Panc1 (cell line): ENCODE measurements at regions not wholly inside any gene's neighbourhood (a gene's known extent, or its start where the extent isn't known, plus 50 kb on each side); places are given as distances from the start of the nearest gene placed in this dataset.

Experiments
- ATAC-seq: fragments of 200-7000 bp; cut with Tn5 transposase; 2 replicates; pipeline ENCODE4 v1.9.1; 2020; ENCODE audit warnings: mild to moderate bottlenecking, moderate library complexity
- BruUV-seq: library from RNA; stranded (reverse); fragments of 400-500 nt; replicated peaks from 2 replicates; lab custom pipeline; 2021; lab: Mats Ljungman, UMichigan
- CTCF ChIA-PET: fragments of 300-600 bp; sonication (Branson Sonifier 250); formaldehyde crosslinking; loops from one replicate; lab custom pipeline; 2022; ENCODE audit warnings: antibody characterized with exemption; lab: Charles Lee
- POLR2A ChIA-PET: fragments of 300-600 bp; sonication (Branson Sonifier 250); formaldehyde crosslinking; loops from one replicate; lab custom pipeline; 2022; ENCODE audit warnings: antibody characterized with exemption; lab: Charles Lee
- DNase-seq: peaks from one replicate; pipeline ENCODE4 v3.0.0-alpha.2; 2010; ENCODE audit warnings: low read depth, low spot score
- H3K27ac ChIP-seq: 2 replicates; pipeline ENCODE4 v1.5.1; 2011; ENCODE audit warnings: mild to moderate bottlenecking, low read length, inconsistent platforms
- H3K27me3 ChIP-seq: fragments of 200-500 bp; sonication (Bioruptor generic); 2 replicates; pipeline ENCODE4 v1.6.0; 2014; ENCODE audit warnings: low read length, inconsistent platforms; ENCODE audit not compliant: control insufficient read depth, insufficient read depth
- H3K36me3 ChIP-seq: fragments of 200-500 bp; sonication (Bioruptor generic); 2 replicates; pipeline ENCODE4 v1.5.1; 2014; ENCODE audit warnings: inconsistent platforms, mild to moderate bottlenecking, low read length, moderate library complexity; ENCODE audit not compliant: control insufficient read depth, insufficient read depth
- H3K4me1 ChIP-seq: 2 replicates; pipeline ENCODE4 v1.5.1; 2011; ENCODE audit warnings: inconsistent platforms, mild to moderate bottlenecking, low read length, moderate library complexity; ENCODE audit not compliant: control insufficient read depth, insufficient read depth
- H3K4me3 ChIP-seq, 2 experiments: 2 replicates each; pipeline ENCODE4 v1.5.1; 2011 to 2012; ENCODE audit warnings: low read depth in 2 of 2, low read length in 2 of 2, mild to moderate bottlenecking in 2 of 2, inconsistent platforms in 1 of 2, moderate library complexity in 1 of 2
- H3K9me3 ChIP-seq: fragments of 200-500 bp; sonication (Bioruptor generic); 2 replicates; pipeline ENCODE4 v1.5.1; 2014; ENCODE audit warnings: low read depth, mild to moderate bottlenecking, inconsistent platforms, low read length, moderate library complexity; ENCODE audit not compliant: control insufficient read depth, insufficient read depth
- CTCF ChIP-seq: fragments of 450-650 bp; IDR thresholded peaks from 2 replicates; pipeline ENCODE4 v1.5.1; 2017; ENCODE audit warnings: mild to moderate bottlenecking
- POLR2AphosphoS5 ChIP-seq: IDR thresholded peaks from 2 replicates; pipeline ENCODE4 v1.6.1; 2012; ENCODE audit warnings: mild to moderate bottlenecking, low read depth, low read length, moderate library complexity
- REST ChIP-seq, 2 experiments: IDR thresholded peaks; 2 replicates each; pipeline ENCODE4 v1.6.1; 2011 to 2012; ENCODE audit warnings: low read depth in 2 of 2, control low read depth in 1 of 2, low read length in 1 of 2, mild to moderate bottlenecking in 1 of 2, moderate library complexity in 1 of 2; ENCODE audit not compliant: insufficient read depth in 1 of 2
- SIN3A ChIP-seq: IDR thresholded peaks from 2 replicates; pipeline ENCODE4 v1.6.1; 2012; ENCODE audit warnings: low read depth, mild to moderate bottlenecking, low read length, moderate library complexity, borderline replicate concordance; ENCODE audit not compliant: insufficient read depth
- TCF7L2 ChIP-seq: IDR thresholded peaks from 2 replicates; pipeline ENCODE4 v1.6.1; 2011; ENCODE audit warnings: mild to moderate bottlenecking, low read depth, low read length, inconsistent platforms
- in situ Hi-C: cut with HindIII; loops from 2 replicates; pipeline ENCODE4 v1.10.0; 2016; ENCODE audit warnings: low sequenced_read_pairs, low pct_unique_long_range_greater_than_20kb
- intact Hi-C: fragments of 100-400 bp; cut with micrococcal nuclease; formaldehyde crosslinking; loops from one replicate; pipeline ENCODE4 v1.10.0; 2022; ENCODE audit not compliant: unreplicated experiment

GRCh38 chr2:138239902-138240491, 261.6 kb upstream of the SPOPL start:
- POLR2A ChIA-PET: no interaction called here
- DNase-seq: no peak

GRCh38 chr2:138243372-138243771, 258.2 kb upstream of the SPOPL start:
- intact Hi-C loops: no loop called here
- ATAC-seq (no peak), DNase-seq (no peak)
- in situ Hi-C loops: no loop called here
- CTCF ChIA-PET: no interaction called here
- no peak overlapping the region for H3K27ac ChIP-seq
- no peak for TF ChIP-seq POLR2AphosphoS5
- TF ChIP-seq CTCF: no peak
- no peak for TF ChIP-seq TCF7L2
- no peak for TF ChIP-seq SIN3A
- TF ChIP-seq REST (IDR thresholded peaks at IDR 0.05; ENCODE audit: insufficient read depth in 1 of 2, low read depth in 2 of 2, low read length in 1 of 2): no peak
- POLR2A ChIA-PET: no interaction called here
- no peak overlapping the region for H3K4me3 ChIP-seq
- no peaks in the 10 kb centered on the region for H3K27me3 ChIP-seq
- H3K36me3 ChIP-seq: no peaks in the 10 kb centered on the region
- H3K4me1 ChIP-seq: no peaks in the 10 kb centered on the region
- no TSS peak for BruUV-seq
- no peaks in the 10 kb centered on the region for H3K9me3 ChIP-seq

More at GRCh38 chr2:138239902-138240491, 261.6 kb upstream of the SPOPL start:
- no peak for ATAC-seq
- intact Hi-C loops: no loop called here
- no peak overlapping the region for H3K27ac ChIP-seq
- BruUV-seq: no TSS peak
- CTCF ChIA-PET: no interaction called here
- no peaks in the 10 kb centered on the region for H3K36me3 ChIP-seq
- H3K27me3 ChIP-seq: no peaks in the 10 kb centered on the region
- in situ Hi-C loops: no loop called here
- no peak for TF ChIP-seq SIN3A
- TF ChIP-seq TCF7L2: no peak
- TF ChIP-seq POLR2AphosphoS5: no peak
- TF ChIP-seq CTCF: no peak
- no peak for TF ChIP-seq REST (IDR thresholded peaks at IDR 0.05; ENCODE audit: insufficient read depth in 1 of 2, low read depth in 2 of 2, low read length in 1 of 2)
- H3K4me1 ChIP-seq: no peaks in the 10 kb centered on the region
- H3K9me3 ChIP-seq: no peaks in the 10 kb centered on the region
- no peak overlapping the region for H3K4me3 ChIP-seq
